ENCODE measurements at regions not wholly inside any gene's neighbourhood (a gene's known extent, or its start where the extent isn't known, plus 50 kb on each side); places are given as distances from the start of the nearest gene placed in this dataset.

- Histone ChIP-seq H3K4me3 (ENCODE audit: low read length) (peak overlapping the region; percentile 28), H3K4me2 (ENCODE audit: low read length) (peak overlapping the region; percentile 72), H3K9me3 (ENCODE audit: insufficient read depth, low read length) (no peaks in the 10 kb centered on the region), H3K27ac (ENCODE audit: low read length) (peak overlapping the region; percentile 61), H3K9ac (ENCODE audit: low read length) (peak overlapping the region; percentile 12; the same call in 1 of the 2 replicates), H2AFZ (ENCODE audit: low read depth, low read length) (no peak overlapping the region), H3K27me3 (ENCODE audit: low read depth, low read length) (peaks cover 26% of the 10 kb centered on the region), H3K79me2 (ENCODE audit: low read length) (no peaks in the 10 kb centered on the region), H4K20me1 (ENCODE audit: insufficient read depth, low read length) (no peaks in the 10 kb centered on the region), H3K36me3 (replicated peaks; ENCODE audit: low read depth, low read length) (no peaks in the 10 kb centered on the region), H3K4me1 (ENCODE audit: low read length) (peaks cover 34% of the 10 kb centered on the region)
- peak; percentile 40 for TF ChIP-seq CTCF (IDR thresholded peaks at IDR 0.05; ENCODE audit: low read depth, low read length)
- TF ChIP-seq EZH2phosphoT487 (IDR thresholded peaks at IDR 0.05; ENCODE audit: low read depth) = no peak
These were observed 163.9 kb downstream of the TRIM29 start for GRCh38 chr11:119974051-119974450.

- Histone ChIP-seq H3K36me3 (replicated peaks; ENCODE audit: low read depth, low read length) (no peaks in the 10 kb centered on the region), H3K4me3 (ENCODE audit: low read length) (no peak overlapping the region), H3K4me1 (ENCODE audit: low read length) (peaks cover 34% of the 10 kb centered on the region), H3K4me2 (ENCODE audit: low read length) (no peak overlapping the region), H2AFZ (ENCODE audit: low read depth, low read length) (no peak overlapping the region), H3K27me3 (ENCODE audit: low read depth, low read length) (peaks cover 15% of the 10 kb centered on the region), H4K20me1 (ENCODE audit: insufficient read depth, low read length) (no peaks in the 10 kb centered on the region), H3K9me3 (ENCODE audit: insufficient read depth, low read length) (no peaks in the 10 kb centered on the region), H3K27ac (ENCODE audit: low read length) (no peak overlapping the region), H3K9ac (ENCODE audit: low read length) (no peak overlapping the region), H3K79me2 (ENCODE audit: low read length) (no peaks in the 10 kb centered on the region)
- no peak for TF ChIP-seq CTCF (IDR thresholded peaks at IDR 0.05; ENCODE audit: low read depth, low read length)
- TF ChIP-seq EZH2phosphoT487 (IDR thresholded peaks at IDR 0.05; ENCODE audit: low read depth) = no peak
These were observed 165.6 kb downstream of the TRIM29 start for GRCh38 chr11:119972281-119972680.

- no peaks in the 10 kb centered on the region for H3K9me3 ChIP-seq (ENCODE audit: insufficient read depth, low read length)
- no peaks in the 10 kb centered on the region for H4K20me1 ChIP-seq (ENCODE audit: insufficient read depth, low read length)
- H3K27me3 ChIP-seq (ENCODE audit: low read depth, low read length) = peaks cover 6% of the 10 kb centered on the region
- H2AFZ ChIP-seq (ENCODE audit: low read depth, low read length) = no peak overlapping the region
- H3K36me3 ChIP-seq (replicated peaks; ENCODE audit: low read depth, low read length) = no peaks in the 10 kb centered on the region
- TF ChIP-seq CTCF (IDR thresholded peaks at IDR 0.05; ENCODE audit: low read depth, low read length) = no peak
- TF ChIP-seq EZH2phosphoT487 (IDR thresholded peaks at IDR 0.05; ENCODE audit: low read depth) = no peak
- H3K4me2 ChIP-seq (ENCODE audit: low read length) = no peak overlapping the region
- no peak overlapping the region for H3K27ac ChIP-seq (ENCODE audit: low read length)
- no peak overlapping the region for H3K4me3 ChIP-seq (ENCODE audit: low read length)
- H3K4me1 ChIP-seq (ENCODE audit: low read length) = peaks cover 25% of the 10 kb centered on the region
- no peaks in the 10 kb centered on the region for H3K79me2 ChIP-seq (ENCODE audit: low read length)
- H3K9ac ChIP-seq (ENCODE audit: low read length) = no peak overlapping the region
These were observed 167.2 kb downstream of the TRIM29 start for GRCh38 chr11:119970555-119971304.

- H3K9ac ChIP-seq (ENCODE audit: low read length) = no peak overlapping the region
- no peak overlapping the region for H3K4me2 ChIP-seq (ENCODE audit: low read length)
- no peaks in the 10 kb centered on the region for H4K20me1 ChIP-seq (ENCODE audit: insufficient read depth, low read length)
- no peak overlapping the region for H2AFZ ChIP-seq (ENCODE audit: low read depth, low read length)
- no peaks in the 10 kb centered on the region for H3K4me1 ChIP-seq (ENCODE audit: low read length)
- H3K27ac ChIP-seq (ENCODE audit: low read length) = no peak overlapping the region
- H3K27me3 ChIP-seq (ENCODE audit: low read depth, low read length) = peaks cover 47% of the 10 kb centered on the region
- no peak overlapping the region for H3K4me3 ChIP-seq (ENCODE audit: low read length)
- H3K9me3 ChIP-seq (ENCODE audit: insufficient read depth, low read length) = no peaks in the 10 kb centered on the region
- H3K79me2 ChIP-seq (ENCODE audit: low read length) = no peaks in the 10 kb centered on the region
- TF ChIP-seq CTCF (IDR thresholded peaks at IDR 0.05; ENCODE audit: low read depth, low read length) (no peak), EZH2phosphoT487 (IDR thresholded peaks at IDR 0.05; ENCODE audit: low read depth) (no peak)
- H3K36me3 ChIP-seq (replicated peaks; ENCODE audit: low read depth, low read length) = no peaks in the 10 kb centered on the region
These were observed 173.5 kb downstream of the TRIM29 start for GRCh38 chr11:119964136-119965025.
